ENCODE measurements at regions not wholly inside any gene's neighbourhood (a gene's known extent, or its start where the extent isn't known, plus 50 kb on each side); places are given as distances from the start of the nearest gene placed in this dataset.
"Not testable (repeated sequence)": the region's sequence is repeated elsewhere in the genome, so short reads cannot be mapped to it uniquely, and the experiment has no call there.

GRCh38 chr2:90139046-90139445 lies 1447.6 kb downstream of the RPIA start:
- H3K4me3 Mint-ChIP-seq (ENCODE audit: low read depth); H3K27me3 Mint-ChIP-seq (ENCODE audit: low read depth); DNase-seq (ENCODE audit: low spot score); intact Hi-C loops (cut with micrococcal nuclease); H3K9me3 Mint-ChIP-seq; H3K36me3 Mint-ChIP-seq (ENCODE audit: low read depth); H3K4me1 Mint-ChIP-seq (ENCODE audit: low read depth); H3K27ac Mint-ChIP-seq: not testable (repeated sequence)

- H3K27me3 Mint-ChIP-seq (ENCODE audit: low read depth); intact Hi-C loops (cut with micrococcal nuclease); H3K36me3 Mint-ChIP-seq (ENCODE audit: low read depth); DNase-seq (ENCODE audit: low spot score); H3K4me3 Mint-ChIP-seq (ENCODE audit: low read depth); H3K27ac Mint-ChIP-seq; H3K9me3 Mint-ChIP-seq; H3K4me1 Mint-ChIP-seq (ENCODE audit: low read depth): not testable (repeated sequence)
Measured at GRCh38 chr2:90141558-90141957, 1450.1 kb downstream of the RPIA start.

GRCh38 chr2:90151805-90152204 lies 1460.3 kb downstream of the RPIA start:
- H3K27me3 Mint-ChIP-seq (ENCODE audit: low read depth); H3K27ac Mint-ChIP-seq; DNase-seq (ENCODE audit: low spot score); intact Hi-C loops (cut with micrococcal nuclease); H3K4me3 Mint-ChIP-seq (ENCODE audit: low read depth); H3K36me3 Mint-ChIP-seq (ENCODE audit: low read depth); H3K4me1 Mint-ChIP-seq (ENCODE audit: low read depth); H3K9me3 Mint-ChIP-seq: not testable (repeated sequence)

GRCh38 chr2:90170978-90171377 lies 1479.5 kb downstream of the RPIA start:
- H3K4me3 Mint-ChIP-seq (ENCODE audit: low read depth); DNase-seq (ENCODE audit: low spot score); H3K27me3 Mint-ChIP-seq (ENCODE audit: low read depth); H3K4me1 Mint-ChIP-seq (ENCODE audit: low read depth); H3K36me3 Mint-ChIP-seq (ENCODE audit: low read depth); H3K9me3 Mint-ChIP-seq; H3K27ac Mint-ChIP-seq; intact Hi-C loops (cut with micrococcal nuclease): not testable (repeated sequence)

GRCh38 chr2:90173081-90173480 lies 1481.6 kb downstream of the RPIA start:
- H3K36me3 Mint-ChIP-seq (ENCODE audit: low read depth); DNase-seq (ENCODE audit: low spot score); intact Hi-C loops (cut with micrococcal nuclease); H3K4me3 Mint-ChIP-seq (ENCODE audit: low read depth); H3K27me3 Mint-ChIP-seq (ENCODE audit: low read depth); H3K27ac Mint-ChIP-seq; H3K9me3 Mint-ChIP-seq; H3K4me1 Mint-ChIP-seq (ENCODE audit: low read depth): not testable (repeated sequence)

GRCh38 chr2:90179591-90179990 lies 1488.1 kb downstream of the RPIA start:
- H3K4me3 Mint-ChIP-seq (ENCODE audit: low read depth); H3K36me3 Mint-ChIP-seq (ENCODE audit: low read depth); H3K9me3 Mint-ChIP-seq; H3K27ac Mint-ChIP-seq; H3K27me3 Mint-ChIP-seq (ENCODE audit: low read depth); DNase-seq (ENCODE audit: low spot score); intact Hi-C loops (cut with micrococcal nuclease); H3K4me1 Mint-ChIP-seq (ENCODE audit: low read depth): not testable (repeated sequence)

- no peaks in the 10 kb centered on the region for H3K9me3 Mint-ChIP-seq
- no peak overlapping the region for H3K27ac Mint-ChIP-seq
- H3K36me3 Mint-ChIP-seq (ENCODE audit: low read depth), result no peaks in the 10 kb centered on the region
- intact Hi-C loops (cut with micrococcal nuclease), result no loop called here
- H3K4me1 Mint-ChIP-seq (ENCODE audit: low read depth), result no peaks in the 10 kb centered on the region
- H3K27me3 Mint-ChIP-seq (ENCODE audit: low read depth), result no peaks in the 10 kb centered on the region
- no peak for DNase-seq (ENCODE audit: low spot score)
- H3K4me3 Mint-ChIP-seq (ENCODE audit: low read depth), result no peak overlapping the region
Measured at GRCh38 chr2:90207454-90208058, 1516.1 kb downstream of the RPIA start.

GRCh38 chr2:90209009-90209408 lies 1517.5 kb downstream of the RPIA start:
- Mint-ChIP-seq H3K9me3 (no peaks in the 10 kb centered on the region), H3K27me3 (ENCODE audit: low read depth) (no peaks in the 10 kb centered on the region), H3K36me3 (ENCODE audit: low read depth) (no peaks in the 10 kb centered on the region), H3K4me3 (ENCODE audit: low read depth) (no peak overlapping the region), H3K27ac (no peak overlapping the region), H3K4me1 (ENCODE audit: low read depth) (no peaks in the 10 kb centered on the region)
- no peak for DNase-seq (ENCODE audit: low spot score)
- intact Hi-C loops (cut with micrococcal nuclease), result no loop called here

GRCh38 chr2:90209806-90210205 lies 1518.3 kb downstream of the RPIA start:
- no peaks in the 10 kb centered on the region for H3K4me1 Mint-ChIP-seq (ENCODE audit: low read depth)
- no peaks in the 10 kb centered on the region for H3K9me3 Mint-ChIP-seq
- no peaks in the 10 kb centered on the region for H3K27me3 Mint-ChIP-seq (ENCODE audit: low read depth)
- H3K27ac Mint-ChIP-seq, result no peak overlapping the region
- intact Hi-C loops (cut with micrococcal nuclease), result no loop called here
- no peak for DNase-seq (ENCODE audit: low spot score)
- no peak overlapping the region for H3K4me3 Mint-ChIP-seq (ENCODE audit: low read depth)
- no peaks in the 10 kb centered on the region for H3K36me3 Mint-ChIP-seq (ENCODE audit: low read depth)

GRCh38 chr2:90215880-90216279 lies 1524.4 kb downstream of the RPIA start:
- H3K27me3 Mint-ChIP-seq (ENCODE audit: low read depth); H3K4me1 Mint-ChIP-seq (ENCODE audit: low read depth); DNase-seq (ENCODE audit: low spot score); H3K4me3 Mint-ChIP-seq (ENCODE audit: low read depth); intact Hi-C loops (cut with micrococcal nuclease); H3K36me3 Mint-ChIP-seq (ENCODE audit: low read depth); H3K9me3 Mint-ChIP-seq; H3K27ac Mint-ChIP-seq: not testable (repeated sequence)

- H3K9me3 Mint-ChIP-seq; intact Hi-C loops (cut with micrococcal nuclease); H3K4me1 Mint-ChIP-seq (ENCODE audit: low read depth); DNase-seq (ENCODE audit: low spot score); H3K4me3 Mint-ChIP-seq (ENCODE audit: low read depth); H3K27me3 Mint-ChIP-seq (ENCODE audit: low read depth); H3K27ac Mint-ChIP-seq; H3K36me3 Mint-ChIP-seq (ENCODE audit: low read depth): not testable (repeated sequence)
Measured at GRCh38 chr2:90216801-90217200, 1525.3 kb downstream of the RPIA start.

- H3K4me1 Mint-ChIP-seq (ENCODE audit: low read depth); H3K36me3 Mint-ChIP-seq (ENCODE audit: low read depth): not testable (repeated sequence)
Measured at GRCh38 chr2:90218534-90218933, 1527.1 kb downstream of the RPIA start.

GRCh38 chr2:90220623-90221299 lies 1529.3 kb downstream of the RPIA start:
- DNase-seq (ENCODE audit: low spot score); H3K27me3 Mint-ChIP-seq (ENCODE audit: low read depth); H3K4me3 Mint-ChIP-seq (ENCODE audit: low read depth); H3K27ac Mint-ChIP-seq; H3K4me1 Mint-ChIP-seq (ENCODE audit: low read depth); H3K9me3 Mint-ChIP-seq; H3K36me3 Mint-ChIP-seq (ENCODE audit: low read depth); intact Hi-C loops (cut with micrococcal nuclease): not testable (repeated sequence)

More at GRCh38 chr2:90218534-90218933, 1527.1 kb downstream of the RPIA start:
- H3K27me3 Mint-ChIP-seq (ENCODE audit: low read depth); H3K27ac Mint-ChIP-seq; intact Hi-C loops (cut with micrococcal nuclease); H3K9me3 Mint-ChIP-seq; DNase-seq (ENCODE audit: low spot score); H3K4me3 Mint-ChIP-seq (ENCODE audit: low read depth): not testable (repeated sequence)

GRCh38 chr2:90221300-90221651 lies 1529.8 kb downstream of the RPIA start:
- Mint-ChIP-seq H3K36me3 (ENCODE audit: low read depth) (no peaks in the 10 kb centered on the region), H3K4me1 (ENCODE audit: low read depth) (no peaks in the 10 kb centered on the region), H3K27me3 (ENCODE audit: low read depth) (no peaks in the 10 kb centered on the region), H3K27ac (no peak overlapping the region), H3K9me3 (no peaks in the 10 kb centered on the region), H3K4me3 (ENCODE audit: low read depth) (no peak overlapping the region)
- intact Hi-C loops (cut with micrococcal nuclease), result no loop called here
- no peak for DNase-seq (ENCODE audit: low spot score)
